ENCODE measurements at regions not wholly inside any gene's neighbourhood (a gene's known extent, or its start where the extent isn't known, plus 50 kb on each side); places are given as distances from the start of the nearest gene placed in this dataset.
"Not testable (repeated sequence)": the region's sequence is repeated elsewhere in the genome, so short reads cannot be mapped to it uniquely, and the experiment has no call there.

DNA sequence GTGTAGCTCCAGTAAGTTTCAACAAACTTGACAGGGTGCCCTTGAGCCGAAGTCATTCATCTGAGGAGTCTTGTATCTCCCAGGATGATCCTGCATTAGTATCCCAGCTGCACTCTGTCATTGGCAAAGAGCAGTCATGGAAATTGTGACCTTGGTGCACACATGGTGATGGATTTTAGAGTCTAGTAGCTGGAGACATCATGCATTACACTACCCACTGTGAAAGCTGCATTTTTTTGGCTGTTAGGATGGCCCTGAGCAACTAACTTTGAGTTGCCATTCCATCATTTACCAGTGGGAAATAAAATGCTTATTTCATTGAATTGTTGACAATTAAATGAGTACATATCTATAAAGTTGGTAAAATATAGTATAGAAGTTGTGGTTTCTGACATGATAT, 552.6 kb upstream of the CBLB start:
- DNase-seq, result no peak

DNA sequence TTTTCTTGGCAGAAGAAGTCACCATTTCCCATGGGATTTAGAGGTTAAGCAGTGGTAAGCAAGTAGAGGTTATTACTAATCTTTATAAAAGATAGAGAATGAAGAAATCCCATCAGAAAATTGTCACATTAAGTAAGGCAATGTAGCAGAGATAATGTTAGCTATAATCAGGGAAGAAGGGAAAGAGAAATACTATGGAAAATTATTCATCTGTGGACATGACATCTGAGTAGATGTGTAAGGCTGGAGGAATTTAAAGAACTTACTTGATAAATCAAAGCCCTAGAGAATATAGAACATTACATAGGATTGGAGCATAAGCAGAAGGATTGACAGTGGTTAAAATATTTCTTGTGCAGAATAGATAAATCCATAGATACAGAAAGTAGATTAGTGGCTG, 553.1 kb upstream of the CBLB start:
- no peak for DNase-seq

DNA sequence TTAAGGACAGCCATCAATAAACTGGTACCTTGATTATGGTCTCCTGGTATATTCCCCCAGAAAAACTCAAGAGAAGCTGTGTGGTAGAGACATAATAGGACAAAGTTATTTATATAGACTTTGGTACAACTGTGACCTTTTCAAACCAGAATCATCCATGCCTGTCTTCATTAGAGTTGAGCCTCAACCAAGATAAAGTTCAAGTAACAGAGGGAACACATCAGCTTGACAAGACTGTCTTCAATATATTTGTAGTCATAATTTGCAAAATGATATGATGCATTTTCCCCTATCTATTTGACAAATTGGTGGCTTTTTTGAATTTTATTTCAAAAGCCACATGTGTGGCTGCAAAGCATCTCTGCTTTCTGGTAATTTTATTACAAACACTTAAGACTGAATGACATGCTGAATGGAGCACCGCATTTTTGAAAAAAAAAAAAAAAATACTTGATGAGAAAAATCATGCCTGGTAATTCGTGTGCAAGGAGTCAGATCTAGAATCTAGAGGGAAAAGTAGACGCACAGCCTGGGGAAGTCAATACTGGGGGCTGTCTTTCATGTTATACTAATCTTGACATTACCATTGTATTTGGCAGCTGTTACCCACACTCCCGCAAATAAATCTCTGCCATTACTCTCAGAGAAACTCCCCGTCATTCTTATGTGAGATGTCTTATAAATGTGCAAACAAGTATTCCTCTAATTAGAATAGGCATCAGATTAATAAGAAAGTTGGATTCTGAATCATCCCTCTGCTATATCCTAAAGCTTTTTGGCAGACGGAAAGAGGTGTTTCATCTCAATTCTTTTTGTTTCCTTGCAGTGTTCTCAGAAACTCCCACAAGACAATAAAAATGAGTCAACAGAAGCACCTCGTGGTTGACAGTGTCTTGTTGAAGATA, 554.8 kb upstream of the CBLB start:
- DNase-seq, result no peak

DNA sequence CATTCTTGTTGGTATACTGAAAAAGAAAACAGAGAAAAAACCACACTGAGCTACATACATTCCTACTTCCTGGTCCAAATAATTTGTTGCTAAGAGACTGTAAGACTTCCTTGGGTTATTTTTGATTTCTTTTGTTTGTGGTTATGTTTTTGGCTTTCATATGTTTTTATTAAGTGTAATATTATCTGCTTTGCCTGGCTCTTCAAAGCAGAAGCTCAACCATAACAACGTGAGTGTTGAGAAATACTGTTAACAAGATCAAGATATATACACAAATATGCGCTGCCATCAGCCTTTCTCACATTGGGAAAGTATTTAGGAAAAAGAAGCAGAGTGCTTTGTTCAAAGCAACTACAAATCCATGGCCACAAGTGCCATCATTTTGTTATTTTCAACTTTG, 556.2 kb upstream of the CBLB start:
- DNase-seq, result no peak

DNA sequence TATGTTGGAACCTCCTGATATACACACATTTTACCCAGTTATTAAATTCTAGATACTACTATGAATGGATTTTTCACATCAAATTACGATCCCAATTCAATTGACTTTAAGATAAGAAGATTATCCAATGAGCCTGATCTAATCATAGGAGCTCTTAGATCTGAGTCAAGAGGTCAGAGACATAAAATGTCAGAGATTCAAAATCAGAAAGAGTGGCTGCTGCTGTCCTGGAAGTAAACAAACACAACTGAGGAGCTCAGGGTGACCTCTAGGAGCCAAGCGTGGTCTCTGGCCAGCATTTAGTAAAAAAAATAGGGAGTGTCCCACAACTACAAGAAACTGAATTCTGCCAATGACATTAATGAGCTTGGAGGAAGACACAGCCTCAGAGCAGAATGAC, 557.1 kb upstream of the CBLB start:
- no peak for DNase-seq

DNA sequence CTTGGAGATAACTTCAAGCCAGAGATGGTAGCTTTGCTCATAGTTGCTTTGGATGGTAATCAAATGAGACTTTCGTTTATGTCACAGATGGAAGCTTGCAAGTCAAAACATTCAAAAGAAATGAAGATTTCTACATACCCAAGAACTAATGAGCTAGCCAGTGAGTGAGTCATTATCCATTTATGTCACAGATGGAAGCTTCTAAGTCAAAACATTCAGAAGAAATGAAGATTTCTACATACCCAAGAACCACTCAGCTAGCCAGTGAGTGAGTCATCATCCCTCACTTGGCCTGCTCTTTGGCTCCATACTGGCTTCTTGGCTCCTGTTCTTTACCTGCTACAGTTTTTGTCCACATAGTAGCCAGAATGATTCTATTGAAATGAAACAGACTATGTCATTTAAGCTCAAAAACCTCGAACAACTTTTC, 559.8 kb upstream of the CBLB start:
- DNase-seq, result peak; percentile 6

DNA sequence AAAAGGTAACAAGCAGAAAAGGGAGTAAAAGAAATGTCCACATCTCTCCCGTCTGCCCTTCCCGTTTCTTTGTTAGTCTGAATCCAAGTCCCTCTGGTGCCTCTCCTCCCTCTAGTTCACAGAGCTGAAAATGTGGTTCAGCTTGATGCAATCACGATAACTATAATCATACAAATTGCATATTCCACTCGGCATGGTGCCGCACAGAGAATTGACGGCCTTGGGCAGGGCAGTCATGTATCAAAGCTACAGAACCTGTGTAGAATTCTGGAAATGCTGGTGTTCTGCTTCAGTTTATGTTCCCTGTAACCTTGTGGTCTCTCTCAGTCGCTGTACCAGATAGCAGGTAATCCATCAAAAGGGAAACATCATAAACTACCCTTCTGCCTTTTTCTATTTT, 562.9 kb upstream of the CBLB start:
- DNase-seq, result no peak

DNA sequence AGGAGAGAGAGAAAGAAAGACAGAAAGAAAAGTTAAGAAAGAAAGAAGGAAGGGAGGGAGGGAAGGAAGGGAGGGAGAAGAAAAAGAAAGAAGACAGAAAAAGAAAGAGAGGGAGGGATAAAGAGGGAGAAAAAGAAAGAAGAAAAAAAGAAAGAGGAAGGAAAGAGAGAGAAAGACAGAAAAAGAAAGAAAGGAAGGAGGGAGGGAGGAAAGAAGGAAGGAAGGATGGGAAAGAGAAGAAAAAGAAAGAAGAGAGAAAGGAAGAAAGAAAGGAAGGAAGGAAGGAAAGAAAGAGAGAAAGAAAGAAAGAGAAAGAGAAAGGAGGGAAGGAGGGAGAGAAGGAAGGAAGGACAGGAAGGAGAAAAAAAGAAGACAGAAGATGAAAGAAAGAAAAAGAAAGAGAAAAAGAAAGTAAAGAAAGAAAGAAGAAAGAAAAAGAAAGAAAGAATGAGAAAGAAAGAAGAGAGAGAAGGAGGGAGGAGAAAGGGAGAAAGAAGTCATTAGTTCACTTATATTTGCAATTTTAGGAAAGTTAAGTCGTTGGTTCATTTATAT, 567.2 kb upstream of the CBLB start:
- no peak for DNase-seq

DNA sequence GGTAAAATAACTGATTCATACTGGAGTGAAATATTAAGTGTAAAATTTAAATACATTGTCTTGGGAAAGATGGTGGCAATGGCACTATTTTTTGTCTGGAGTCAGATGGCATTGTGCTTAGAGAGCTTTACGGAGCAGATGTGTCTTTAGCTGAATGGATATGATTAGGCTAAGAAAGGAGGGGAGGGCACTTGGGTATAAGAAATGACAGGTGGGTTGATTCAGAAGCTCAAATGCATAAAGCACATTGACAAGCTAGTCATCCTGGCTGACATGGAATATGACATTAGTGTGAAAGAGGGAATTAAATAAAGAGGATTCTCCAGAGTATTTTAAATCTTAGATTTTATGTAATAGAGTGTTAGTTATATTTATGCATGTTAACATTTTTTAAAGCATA, 570.1 kb upstream of the CBLB start:
- DNase-seq, result no peak

DNA sequence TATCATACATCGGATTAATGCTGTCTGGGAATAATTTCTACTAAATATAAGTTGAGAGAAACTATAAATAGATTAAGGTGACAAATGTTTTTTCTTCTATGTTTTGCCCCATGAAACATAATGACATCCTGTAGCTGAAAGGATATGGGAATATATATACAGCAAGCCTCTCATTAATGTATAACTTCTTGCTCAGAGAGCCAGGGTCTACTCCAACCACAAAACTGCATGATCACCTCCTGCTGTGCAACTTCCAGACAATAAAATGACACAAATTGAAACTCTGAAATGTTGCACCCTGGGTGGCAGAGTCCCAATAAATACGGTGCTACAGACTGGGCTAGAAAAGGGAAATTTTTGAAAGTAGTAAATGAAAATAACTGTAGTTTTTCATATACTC, 571.9 kb upstream of the CBLB start:
- DNase-seq, result no peak

DNA sequence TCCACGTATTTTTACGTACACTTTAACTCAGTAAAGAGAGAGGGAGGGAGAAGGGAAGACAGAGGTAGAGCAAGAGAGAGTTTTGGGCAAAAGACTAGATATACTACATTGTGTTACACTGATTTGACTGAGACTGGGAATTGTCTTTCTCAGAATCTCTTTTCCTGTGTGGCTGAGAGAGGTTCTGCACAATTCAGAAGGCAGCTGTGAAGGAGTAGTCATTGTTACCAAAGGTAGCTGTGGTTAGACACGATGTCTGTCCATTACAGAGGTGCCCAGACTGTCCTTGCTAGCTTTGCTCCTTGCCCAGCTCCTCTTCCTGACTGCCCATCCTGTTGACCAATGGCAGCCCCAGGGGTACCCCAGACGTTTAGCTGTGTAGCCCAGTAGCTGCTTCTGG, 577.5 kb upstream of the CBLB start:
- DNase-seq, result no peak

DNA sequence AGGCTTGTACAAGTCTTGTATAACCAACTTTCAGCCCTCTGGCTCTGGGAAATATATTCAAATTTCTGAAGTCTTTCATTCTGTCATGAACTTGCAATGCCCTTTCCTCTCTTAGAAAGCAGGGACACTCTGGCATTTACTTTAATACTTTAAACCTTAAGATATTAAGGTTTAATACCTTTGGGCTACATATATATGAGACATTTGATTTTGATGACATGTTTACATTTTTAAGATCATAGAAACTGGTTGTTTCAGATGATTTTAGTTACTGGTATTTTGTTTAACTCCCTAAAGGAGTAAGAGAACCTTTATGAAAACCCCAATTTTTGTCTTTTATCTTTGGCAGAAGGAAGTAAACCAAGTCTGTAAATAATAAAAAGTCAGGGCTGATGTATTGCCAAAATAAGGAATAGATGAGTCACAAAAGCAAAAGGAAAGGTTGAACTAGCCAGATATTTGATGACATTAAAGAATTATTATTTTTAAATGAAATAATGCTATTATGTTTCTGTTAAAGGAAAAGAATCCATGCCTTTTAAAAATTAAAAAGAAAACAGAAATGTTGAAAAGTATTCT, 579.0 kb upstream of the CBLB start:
- DNase-seq, result no peak

DNA sequence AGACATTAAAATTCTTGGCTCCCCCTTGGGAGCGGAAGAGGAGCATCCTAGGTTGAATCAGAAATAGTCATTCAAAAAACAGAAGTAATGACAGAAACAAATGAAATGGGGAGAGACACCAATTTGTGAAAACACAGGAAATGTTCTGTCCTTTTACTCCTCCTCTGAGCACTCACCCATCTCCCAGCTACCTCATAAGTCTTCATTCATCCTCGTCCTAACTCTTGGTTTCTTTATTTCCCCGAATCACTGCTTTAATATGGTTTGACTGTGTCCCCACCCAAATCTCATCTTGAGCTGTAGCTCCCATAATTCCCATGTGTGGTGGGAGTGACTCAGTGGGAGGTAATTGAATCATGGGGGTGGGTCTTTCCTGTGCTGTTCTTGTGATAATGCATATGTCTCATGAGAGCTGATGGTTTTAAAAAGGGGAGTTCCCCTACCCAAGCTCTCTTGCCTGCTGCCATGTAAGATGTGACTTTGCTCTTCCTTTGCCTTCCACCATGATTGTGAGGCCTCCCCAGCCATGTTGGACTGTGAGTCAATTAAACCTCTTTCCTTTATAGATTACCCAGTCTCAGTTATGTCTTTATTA, 579.7 kb upstream of the CBLB start:
- DNase-seq, result not testable (repeated sequence)

DNA sequence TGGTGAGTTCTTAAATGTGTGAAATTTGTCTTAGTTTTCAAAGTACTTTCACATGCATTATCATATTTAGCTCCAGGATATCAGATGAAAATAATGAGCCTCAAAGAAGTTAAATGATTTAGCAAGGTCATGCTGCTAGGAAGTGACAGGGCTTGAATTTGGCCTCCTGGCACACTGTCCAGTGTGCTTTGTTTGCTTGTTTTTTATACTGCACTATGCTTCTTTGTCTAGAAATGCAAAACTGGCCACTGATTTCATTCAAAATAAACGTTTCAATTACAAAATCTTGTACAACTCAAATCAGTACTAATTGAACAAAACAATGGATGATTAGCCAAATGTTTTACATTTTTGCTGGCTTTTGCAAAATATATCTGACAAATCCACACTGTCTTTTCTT, 583.3 kb upstream of the CBLB start:
- DNase-seq, result no peak

DNA sequence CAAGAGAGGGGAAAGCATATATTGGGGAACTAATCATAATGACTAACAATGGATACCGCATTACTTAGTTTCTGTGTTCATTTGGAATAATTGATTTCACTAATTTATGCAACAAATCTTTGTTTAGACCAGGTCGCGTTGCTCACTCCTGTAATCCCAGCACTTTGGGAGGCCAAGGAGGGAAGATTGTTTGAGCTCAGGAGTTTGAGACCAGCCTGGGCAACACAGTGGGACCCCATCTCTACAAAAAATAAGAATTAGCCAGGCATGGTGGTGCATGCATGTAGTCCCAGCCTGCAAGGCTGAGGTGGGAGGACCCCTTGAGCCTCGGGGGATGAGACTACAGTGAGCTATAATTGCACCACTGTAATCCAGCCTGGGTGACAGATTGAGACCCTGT, 585.7 kb upstream of the CBLB start:
- DNase-seq, result no peak

DNA sequence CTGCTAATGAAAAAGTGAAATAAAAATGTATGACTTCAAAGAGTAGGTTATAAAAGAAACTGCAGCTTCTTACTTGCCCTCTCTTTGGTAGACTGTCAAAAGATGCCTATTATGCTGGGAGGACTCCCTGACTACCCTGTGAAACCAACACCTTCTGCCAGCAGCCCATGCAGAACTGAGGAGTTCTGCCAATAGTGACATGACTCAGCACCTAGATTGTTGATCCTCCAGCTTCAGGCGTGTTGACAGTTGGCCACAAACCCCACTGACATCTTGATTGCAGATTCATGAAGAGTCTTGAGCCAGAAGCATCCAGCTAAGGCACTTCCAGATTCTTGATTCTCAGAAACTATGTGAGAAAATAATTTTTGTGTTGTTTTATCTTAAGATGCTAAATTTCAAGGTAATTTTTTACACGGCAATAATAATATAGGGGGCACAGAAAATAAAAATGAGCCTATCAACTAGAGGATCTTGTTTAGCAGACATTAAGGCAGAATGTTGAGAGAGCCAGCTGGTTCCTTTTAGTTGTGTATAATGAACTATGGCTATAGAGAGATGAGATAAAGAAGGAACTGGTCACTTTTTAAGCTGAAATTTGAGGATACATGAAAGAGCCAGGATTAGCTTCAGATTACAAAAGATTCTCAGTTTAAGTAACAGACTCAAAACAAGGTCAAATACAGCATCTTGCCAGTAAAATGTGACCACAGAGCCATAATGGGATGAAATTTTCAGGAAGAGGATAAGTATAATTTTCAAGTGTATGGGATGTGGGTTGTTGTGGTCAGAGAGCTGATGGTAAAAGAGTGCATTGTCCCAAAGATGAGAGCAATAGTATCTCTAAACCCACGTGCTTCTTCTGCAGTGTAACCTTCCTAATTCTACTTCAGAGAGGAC, 588.7 kb upstream of the CBLB start:
- peak; percentile 92 for DNase-seq

DNA sequence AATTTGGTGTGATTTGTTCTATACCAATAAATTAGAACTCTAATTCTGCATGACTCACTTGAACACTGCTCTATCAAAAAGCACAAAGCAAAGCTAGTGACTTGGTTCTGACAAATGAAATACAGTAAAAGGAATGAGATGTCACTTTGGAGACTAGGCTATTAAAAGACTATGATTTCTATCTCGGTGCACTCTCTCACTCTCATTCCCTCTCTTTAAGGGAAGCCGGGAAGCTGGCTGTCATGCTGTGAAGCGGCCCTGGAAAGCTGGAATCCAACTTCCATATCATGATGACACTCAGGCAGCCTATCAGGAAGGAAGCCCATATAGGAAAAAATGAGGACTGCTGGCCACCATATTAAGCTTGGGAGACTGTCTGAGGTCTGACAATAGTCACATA, 590.1 kb upstream of the CBLB start:
- no peak for DNase-seq

DNA sequence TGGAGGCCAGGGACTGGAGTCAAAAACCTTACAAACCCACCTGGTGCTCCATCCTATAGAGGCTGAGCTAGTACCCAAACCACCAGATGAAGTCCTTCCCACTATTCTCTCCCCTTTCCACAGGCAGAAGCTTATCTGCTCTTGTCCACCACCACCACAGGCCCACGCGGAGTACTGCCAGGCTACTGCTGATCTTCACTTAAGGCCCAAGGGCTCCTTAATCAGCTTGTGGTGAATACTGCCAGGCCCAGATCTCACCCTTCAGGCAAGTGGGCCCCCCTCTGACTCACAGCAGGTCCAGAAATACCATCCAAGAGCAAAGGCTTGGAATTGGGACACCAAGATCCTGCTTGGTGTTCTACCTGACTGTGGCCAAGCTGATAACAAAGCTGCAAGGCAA, 598.1 kb upstream of the CBLB start:
- peak; percentile 29 for DNase-seq

DNA sequence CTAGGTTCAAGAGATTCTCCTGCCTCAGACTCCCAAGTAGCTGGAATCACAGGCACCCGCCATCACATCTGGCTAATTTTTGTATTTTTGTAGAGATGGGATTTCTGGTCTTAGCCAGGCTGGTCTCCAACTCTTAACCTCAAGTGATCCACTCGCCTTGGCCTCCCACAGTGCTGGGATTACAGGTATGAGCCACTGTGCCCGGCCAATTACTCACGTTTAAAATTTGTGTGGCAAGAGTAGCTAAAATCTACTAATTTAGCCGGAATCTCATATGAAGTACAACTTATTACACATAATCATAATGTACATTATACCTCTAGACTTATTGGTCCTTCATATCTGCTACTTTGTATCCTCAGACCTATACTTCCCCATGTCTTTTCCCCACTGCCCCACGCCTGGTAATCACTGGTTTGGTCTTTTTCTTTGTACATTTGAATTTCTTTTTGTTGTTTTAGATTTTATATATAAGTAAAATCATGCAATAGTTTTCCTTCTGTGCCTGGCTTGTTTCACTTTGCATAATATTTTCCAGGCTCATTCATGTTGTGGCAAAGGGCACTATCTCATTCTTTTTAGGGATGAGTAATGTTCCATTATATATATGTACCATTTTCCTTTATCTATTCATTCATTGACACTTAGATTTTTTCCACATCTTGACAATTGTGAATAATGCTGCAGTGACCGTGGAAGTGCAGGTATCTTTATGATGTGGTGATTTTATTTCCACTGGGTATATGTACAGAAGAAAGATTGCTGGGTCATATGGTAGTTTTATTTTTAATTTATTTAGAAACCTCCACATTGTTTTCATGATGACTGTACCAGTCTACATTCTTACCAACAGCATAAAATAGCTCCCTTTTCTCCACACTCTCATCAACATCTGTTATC, 605.0 kb upstream of the CBLB start:
- DNase-seq, result no peak

DNA sequence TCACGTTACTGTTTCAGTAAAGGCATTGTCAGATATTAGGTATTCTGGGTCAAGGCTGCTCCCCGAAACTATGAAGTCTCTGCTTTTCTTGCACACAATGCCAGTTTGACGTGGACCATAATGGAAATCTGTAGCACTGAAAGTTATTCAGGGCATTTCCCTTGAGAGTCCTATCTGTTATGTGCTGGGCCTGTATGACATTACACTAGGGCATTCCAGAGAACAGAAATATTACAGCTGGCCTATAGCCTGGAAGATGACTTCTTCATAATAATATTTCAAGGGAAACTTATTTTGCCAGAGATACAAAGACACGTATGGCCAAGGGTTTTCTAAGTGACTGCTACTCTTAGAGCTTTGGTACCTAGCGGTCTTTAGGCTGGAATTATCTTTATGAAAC, 613.6 kb upstream of the CBLB start:
- DNase-seq, result no peak

DNA sequence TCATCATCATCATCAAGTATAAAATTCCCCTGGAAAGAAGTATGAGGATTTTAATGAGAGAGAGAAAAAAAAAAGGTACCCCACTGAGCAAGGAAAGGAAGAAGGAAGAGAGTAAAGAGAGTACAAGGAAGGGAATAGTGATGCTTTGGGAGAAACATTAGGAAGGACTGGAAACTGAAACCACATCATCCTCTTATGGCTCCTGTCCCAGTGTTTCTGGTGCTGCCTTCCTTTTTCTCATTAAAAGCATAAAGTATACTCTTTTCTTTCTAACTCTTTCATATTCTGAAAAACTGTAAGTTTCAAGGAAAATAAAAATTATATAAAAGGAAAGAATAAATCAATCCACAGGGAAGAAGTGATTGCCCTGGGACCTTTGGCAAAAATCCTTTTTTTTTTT, 616.4 kb upstream of the CBLB start:
- no peak for DNase-seq

DNA sequence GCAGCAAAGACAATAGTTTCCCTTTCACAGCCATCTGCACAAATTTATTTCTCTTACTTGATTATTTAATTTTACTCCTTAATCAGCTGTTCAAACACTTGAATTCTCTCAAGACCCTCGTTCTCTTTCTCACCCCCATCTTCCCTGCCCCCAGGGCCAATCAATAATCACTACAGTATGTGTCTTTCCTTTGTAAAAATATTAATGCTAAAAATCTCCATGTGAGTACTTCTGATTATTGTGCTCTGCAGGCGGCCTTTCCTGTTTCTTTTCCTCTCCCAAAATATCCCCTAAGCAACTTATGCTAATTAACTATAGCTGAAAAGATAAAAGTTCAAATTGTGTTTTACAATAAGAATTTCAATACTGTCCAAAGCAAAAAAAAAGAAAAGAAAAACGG, 617.0 kb upstream of the CBLB start:
- DNase-seq, result no peak
